ENCODE measurements at regions not wholly inside any gene's neighbourhood (a gene's known extent, or its start where the extent isn't known, plus 50 kb on each side); places are given as distances from the start of the nearest gene placed in this dataset.

DNA sequence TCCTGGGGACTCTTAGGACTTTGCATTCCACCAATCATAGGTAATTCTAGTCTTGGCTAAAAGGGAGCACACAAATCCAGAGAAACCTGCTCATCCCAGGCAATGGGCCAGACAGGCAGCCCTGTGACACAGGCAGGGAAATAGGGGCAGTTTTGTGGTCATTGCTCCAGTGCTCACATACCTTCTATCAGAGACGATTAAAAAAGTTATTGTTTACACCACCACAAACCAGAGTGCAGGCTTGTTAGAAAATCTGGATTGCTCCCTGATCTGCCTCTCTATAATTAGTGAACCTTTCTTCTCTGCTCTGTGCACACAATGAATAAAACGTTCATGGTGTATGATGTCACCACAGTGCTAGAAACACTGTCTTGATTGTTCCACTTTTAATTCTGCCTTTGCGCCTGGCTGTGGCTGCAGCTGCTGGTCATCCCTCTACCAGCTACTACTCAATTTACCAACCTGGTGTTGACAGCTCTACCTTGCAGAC is 121.6 kb upstream of the SPATA13 start:
- intact Hi-C loops (cut with DNase I, micrococcal nuclease), result no loop called here
- H3K9me3 Mint-ChIP-seq, result no peaks in the 10 kb centered on the region
- Histone ChIP-seq H3K4me3 (ENCODE audit: low read length) (no peak overlapping the region), H3K4me1 (ENCODE audit: insufficient read depth, low read length) (no peaks in the 10 kb centered on the region), H3K27ac (ENCODE audit: low read depth in 1 of 2, low read length in 2 of 2) (no peak overlapping the region), H3K27me3 (ENCODE audit: control insufficient read depth in 1 of 2, insufficient read depth in 2 of 2, low read length in 2 of 2) (no peaks in the 10 kb centered on the region), H3K36me3 (ENCODE audit: insufficient read depth, low read length) (no peaks in the 10 kb centered on the region), H3K9me3 (ENCODE audit: control insufficient read depth in 1 of 2, insufficient read depth in 1 of 2, low read length in 2 of 2) (no peaks in the 10 kb centered on the region)
- TF ChIP-seq, protein P1, sequence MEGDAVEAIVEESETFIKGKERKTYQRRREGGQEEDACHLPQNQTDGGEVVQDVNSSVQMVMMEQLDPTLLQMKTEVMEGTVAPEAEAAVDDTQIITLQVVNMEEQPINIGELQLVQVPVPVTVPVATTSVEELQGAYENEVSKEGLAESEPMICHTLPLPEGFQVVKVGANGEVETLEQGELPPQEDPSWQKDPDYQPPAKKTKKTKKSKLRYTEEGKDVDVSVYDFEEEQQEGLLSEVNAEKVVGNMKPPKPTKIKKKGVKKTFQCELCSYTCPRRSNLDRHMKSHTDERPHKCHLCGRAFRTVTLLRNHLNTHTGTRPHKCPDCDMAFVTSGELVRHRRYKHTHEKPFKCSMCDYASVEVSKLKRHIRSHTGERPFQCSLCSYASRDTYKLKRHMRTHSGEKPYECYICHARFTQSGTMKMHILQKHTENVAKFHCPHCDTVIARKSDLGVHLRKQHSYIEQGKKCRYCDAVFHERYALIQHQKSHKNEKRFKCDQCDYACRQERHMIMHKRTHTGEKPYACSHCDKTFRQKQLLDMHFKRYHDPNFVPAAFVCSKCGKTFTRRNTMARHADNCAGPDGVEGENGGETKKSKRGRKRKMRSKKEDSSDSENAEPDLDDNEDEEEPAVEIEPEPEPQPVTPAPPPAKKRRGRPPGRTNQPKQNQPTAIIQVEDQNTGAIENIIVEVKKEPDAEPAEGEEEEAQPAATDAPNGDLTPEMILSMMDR (IDR thresholded peaks at IDR 0.05), result no peak
- H3K27me3 Mint-ChIP-seq, result peaks cover 4% of the 10 kb centered on the region
- H3K4me1 Mint-ChIP-seq (ENCODE audit: low read depth), result no peaks in the 10 kb centered on the region
- DNase-seq, result no peak
- POLR2A ChIA-PET, result no interaction called here
- no peaks in the 10 kb centered on the region for H3K36me3 Mint-ChIP-seq (ENCODE audit: low read depth)
- CTCF ChIA-PET, result no interaction called here
- no peak overlapping the region for H3K4me3 Mint-ChIP-seq
- ATAC-seq (ENCODE audit: poor library complexity), result no peak
- no peak overlapping the region for H3K27ac Mint-ChIP-seq

DNA sequence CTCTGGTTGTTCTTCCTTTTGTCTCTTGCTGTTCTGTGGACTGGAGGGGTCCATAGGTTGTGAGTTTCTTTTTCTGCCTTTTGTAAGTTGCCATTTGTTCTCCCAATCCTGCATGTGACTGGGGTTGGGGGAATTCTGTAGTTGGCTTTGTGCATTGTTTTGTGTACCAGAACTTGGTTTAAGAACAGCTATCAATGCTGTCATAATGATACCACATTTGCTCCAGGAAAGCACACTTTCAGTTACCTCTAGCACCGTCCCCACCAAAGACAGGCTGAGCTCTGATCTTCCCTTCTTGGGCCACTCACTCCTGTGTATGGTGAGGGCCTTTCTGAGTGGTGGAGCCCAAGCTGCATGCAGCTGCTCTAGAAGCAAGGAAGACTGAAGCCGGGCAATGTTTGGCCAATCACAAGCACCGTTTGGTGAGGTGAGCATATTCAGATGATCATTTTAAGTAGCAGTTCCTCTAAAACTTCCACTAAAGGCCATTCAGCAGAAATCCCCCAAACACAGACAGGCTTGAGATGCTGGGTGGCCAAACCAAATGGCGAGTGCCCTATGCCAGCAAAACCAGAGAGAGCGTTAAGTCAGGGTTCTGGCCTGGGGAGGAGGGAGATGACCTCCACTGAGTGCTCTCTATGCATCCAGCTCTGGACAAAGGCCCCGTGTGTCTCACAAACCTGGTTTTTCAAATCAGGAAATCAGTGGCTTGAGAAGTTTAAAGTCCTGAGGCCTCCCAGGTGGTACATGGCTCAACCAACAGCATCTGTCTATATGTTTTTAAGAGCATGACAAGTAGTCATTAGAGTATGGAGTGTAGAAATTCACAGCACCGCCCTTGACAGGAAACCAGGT is 120.7 kb upstream of the SPATA13 start:
- no peak overlapping the region for H3K4me3 Mint-ChIP-seq
- H3K36me3 Mint-ChIP-seq (ENCODE audit: low read depth), result no peaks in the 10 kb centered on the region
- no peak overlapping the region for H3K4me3 ChIP-seq (ENCODE audit: low read length)
- no peaks in the 10 kb centered on the region for H3K4me1 Mint-ChIP-seq (ENCODE audit: low read depth)
- H3K36me3 ChIP-seq (ENCODE audit: insufficient read depth, low read length), result no peaks in the 10 kb centered on the region
- no peaks in the 10 kb centered on the region for H3K27me3 ChIP-seq (ENCODE audit: control insufficient read depth in 1 of 2, insufficient read depth in 2 of 2, low read length in 2 of 2)
- no peaks in the 10 kb centered on the region for H3K9me3 Mint-ChIP-seq
- ChIA-PET POLR2A (no interaction called here), CTCF (no interaction called here)
- no peaks in the 10 kb centered on the region for H3K9me3 ChIP-seq (ENCODE audit: control insufficient read depth in 1 of 2, insufficient read depth in 1 of 2, low read length in 2 of 2)
- ATAC-seq (ENCODE audit: poor library complexity) (no peak), DNase-seq (no peak)
- H3K4me1 ChIP-seq (ENCODE audit: insufficient read depth, low read length), result no peaks in the 10 kb centered on the region
- TF ChIP-seq, protein P1 (IDR thresholded peaks at IDR 0.05), result no peak
- intact Hi-C loops (cut with DNase I, micrococcal nuclease), result no loop called here
- no peaks in the 10 kb centered on the region for H3K27me3 Mint-ChIP-seq
- no peak overlapping the region for H3K27ac ChIP-seq (ENCODE audit: low read depth in 1 of 2, low read length in 2 of 2)
- no peak overlapping the region for H3K27ac Mint-ChIP-seq

DNA sequence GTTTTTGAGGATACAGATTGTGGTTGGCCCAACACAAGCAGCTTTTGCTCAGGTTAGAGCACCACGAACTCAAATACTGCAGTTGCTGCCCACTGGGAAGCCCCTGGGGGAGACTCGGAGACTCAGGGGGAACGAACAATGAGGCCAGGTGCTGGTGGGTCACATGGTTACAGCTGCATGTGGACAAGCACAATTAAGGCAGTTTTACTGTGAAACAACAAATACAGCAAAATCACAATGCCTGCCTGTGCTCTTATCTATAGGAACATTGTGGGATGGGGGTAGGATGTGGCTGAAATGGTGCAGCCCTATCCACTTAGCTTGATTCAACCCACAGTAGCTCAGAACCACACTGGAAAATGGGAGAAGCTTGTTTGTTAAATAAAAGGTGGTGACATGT is 119.7 kb upstream of the SPATA13 start:
- ChIA-PET CTCF (no interaction called here), POLR2A (no interaction called here)
- Histone ChIP-seq H3K4me3 (ENCODE audit: low read length) (no peak overlapping the region), H3K9me3 (ENCODE audit: control insufficient read depth in 1 of 2, insufficient read depth in 1 of 2, low read length in 2 of 2) (no peaks in the 10 kb centered on the region), H3K27ac (ENCODE audit: low read depth in 1 of 2, low read length in 2 of 2) (no peak overlapping the region), H3K27me3 (ENCODE audit: control insufficient read depth in 1 of 2, insufficient read depth in 2 of 2, low read length in 2 of 2) (no peaks in the 10 kb centered on the region), H3K4me1 (ENCODE audit: insufficient read depth, low read length) (no peaks in the 10 kb centered on the region), H3K36me3 (ENCODE audit: insufficient read depth, low read length) (no peaks in the 10 kb centered on the region)
- no peaks in the 10 kb centered on the region for H3K4me1 Mint-ChIP-seq (ENCODE audit: low read depth)
- H3K9me3 Mint-ChIP-seq, result no peaks in the 10 kb centered on the region
- no peaks in the 10 kb centered on the region for H3K36me3 Mint-ChIP-seq (ENCODE audit: low read depth)
- TF ChIP-seq, protein P1 (IDR thresholded peaks at IDR 0.05), result no peak
- no peaks in the 10 kb centered on the region for H3K27me3 Mint-ChIP-seq
- DNase-seq (no peak), ATAC-seq (ENCODE audit: poor library complexity) (no peak)
- H3K27ac Mint-ChIP-seq, result no peak overlapping the region
- intact Hi-C loops (cut with DNase I, micrococcal nuclease), result no loop called here
- H3K4me3 Mint-ChIP-seq, result no peak overlapping the region

Data from CD4-positive, alpha-beta T cell (primary cell).